DMS 273 treated with DMSO at 0.1 percent for 48 hours (cell line): ENCODE measurements at regions not wholly inside any gene's neighbourhood (a gene's known extent, or its start where the extent isn't known, plus 50 kb on each side); places are given as distances from the start of the nearest gene placed in this dataset.

ENCODE experiments used
- DNase-seq: peaks from one replicate; lab custom pipeline; 2025; lab: John Stamatoyannopoulos, UW

DNA sequence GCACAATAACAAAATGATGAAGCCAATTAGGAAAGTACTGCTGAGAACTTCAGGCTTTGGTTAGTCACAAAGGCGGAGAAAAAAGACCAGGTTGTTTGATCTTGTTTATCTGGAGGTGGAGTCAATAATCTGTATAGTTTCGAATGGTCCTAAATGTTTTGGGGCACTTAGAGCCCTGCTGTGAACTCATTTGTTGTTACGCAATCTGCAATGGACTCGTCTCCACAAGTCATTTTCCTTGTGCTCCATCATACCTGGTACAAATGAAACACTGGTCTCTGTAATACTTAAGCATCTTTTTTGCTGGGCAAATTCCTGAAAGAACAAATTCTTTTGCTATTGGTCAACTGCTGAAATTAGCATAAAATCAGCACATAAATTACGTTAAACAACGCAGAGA, 430.5 kb downstream of the GATA3 start:
- DNase-seq, result no peak

DNA sequence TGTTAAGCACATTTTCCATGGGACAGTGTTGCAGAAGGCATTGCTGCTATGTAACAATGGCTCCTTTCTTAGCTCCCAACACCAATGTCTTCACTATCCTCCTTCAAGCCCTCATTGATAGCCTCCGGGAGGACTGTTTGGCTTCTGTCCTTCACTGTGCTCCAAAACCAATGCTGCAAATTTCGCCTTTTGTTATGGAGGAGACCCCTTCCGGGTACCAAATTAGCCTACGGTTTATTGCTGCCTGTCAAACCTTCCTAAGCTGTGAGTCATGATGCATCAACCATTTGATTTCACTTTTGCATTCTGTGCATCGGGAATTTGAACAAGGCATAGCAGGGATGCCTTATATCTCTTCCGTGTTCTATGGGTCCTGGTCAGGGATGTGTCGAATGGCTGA, 432.9 kb downstream of the GATA3 start:
- no peak for DNase-seq

GRCh38 chr10:8489232-8489631, 434.7 kb downstream of the GATA3 start:
- no peak for DNase-seq

DNA sequence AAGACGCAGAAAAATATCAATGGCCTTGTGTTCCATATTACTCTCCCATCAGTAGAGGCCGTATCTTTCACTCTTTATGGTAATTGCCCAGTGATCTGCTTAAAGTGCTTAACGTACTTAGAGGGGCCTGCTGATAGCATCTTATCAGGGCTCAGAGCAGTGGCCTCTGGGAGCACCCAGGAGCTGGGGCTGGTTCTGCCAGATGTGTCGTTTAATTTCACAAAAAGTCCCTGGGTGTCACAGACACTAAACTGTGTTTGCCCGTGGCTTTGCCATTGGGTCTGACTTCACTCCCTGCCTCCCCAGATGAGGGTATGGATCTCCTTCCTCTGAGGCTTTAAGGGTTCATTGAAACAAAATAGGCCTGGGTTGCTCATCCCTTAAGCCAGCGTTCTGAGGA, 435.3 kb downstream of the GATA3 start:
- no peak for DNase-seq

DNA sequence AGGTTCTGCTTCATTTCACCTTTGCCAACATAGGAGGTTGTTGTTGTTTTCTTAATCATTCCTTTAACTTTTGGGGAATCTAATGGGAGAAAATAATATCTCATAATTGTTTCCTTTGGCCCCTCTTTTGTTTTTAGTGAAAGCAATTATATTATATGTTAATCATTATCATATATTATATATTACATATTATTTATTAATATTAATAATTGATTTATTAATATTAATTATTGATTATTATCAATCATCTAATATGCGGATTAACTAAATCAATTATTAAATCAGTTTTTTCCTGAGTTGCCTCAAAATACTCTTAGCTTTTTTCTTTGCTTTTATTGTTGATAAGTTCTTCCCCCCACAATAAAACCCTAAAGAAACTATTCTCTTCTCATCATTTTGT, 443.8 kb downstream of the GATA3 start:
- no peak for DNase-seq

- no peak for DNase-seq
Observed at GRCh38 chr10:8498881-8499280, 444.4 kb downstream of the GATA3 start.

DNA sequence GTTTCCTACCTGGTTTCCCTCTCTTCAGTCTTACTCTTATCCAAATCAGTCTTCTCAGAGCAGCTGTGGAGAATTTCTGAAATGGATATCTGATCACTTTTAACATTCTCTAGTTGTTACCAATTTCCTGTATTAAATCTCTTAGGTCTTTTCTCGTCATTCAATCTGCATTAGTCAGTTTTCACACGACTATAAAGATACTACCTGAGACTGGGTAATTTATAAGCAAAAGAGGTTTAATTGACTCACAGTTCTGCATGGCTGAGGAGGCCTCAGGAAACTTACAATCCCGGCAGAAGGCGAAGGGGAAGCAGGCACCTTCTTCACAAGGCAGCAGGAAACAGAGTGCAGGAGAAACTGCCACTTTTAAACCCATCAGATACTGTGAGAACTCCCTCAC, 444.8 kb downstream of the GATA3 start:
- no peak for DNase-seq

DNA sequence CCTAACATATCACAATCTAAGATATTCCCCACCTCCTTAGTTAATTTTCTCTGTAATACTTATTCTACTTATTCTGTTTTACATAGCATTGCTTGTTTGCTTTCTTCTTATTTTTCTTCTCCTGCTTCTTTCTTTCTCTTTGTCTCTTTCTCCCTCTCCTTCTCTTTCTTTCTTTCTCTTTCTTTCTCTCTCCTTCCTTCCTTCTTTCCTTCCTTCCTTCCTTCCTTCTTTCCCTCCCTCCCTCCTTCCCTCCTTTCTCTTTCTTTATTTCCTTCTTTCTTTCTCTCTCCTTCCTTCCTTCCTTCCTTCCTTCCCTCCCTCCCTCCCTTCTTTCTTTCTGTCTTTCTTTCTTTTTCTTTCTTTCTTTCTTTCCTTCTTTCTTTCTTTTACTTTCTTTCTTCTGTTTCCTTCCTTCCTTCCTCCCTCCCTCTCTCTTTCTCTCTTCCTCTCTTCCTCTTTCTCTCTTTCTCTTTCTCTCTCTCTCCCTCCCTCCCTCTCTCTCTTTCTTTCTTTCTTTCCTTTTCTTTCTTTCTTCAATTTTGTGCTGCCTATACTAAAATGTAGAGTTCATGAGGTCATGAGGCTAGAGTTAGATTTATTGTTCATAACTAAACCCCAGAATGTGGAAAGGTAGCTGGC, 445.4 kb downstream of the GATA3 start:
- DNase-seq, result no peak

- no peak for DNase-seq
Observed at GRCh38 chr10:8502573-8502972, 448.1 kb downstream of the GATA3 start.

GRCh38 chr10:8504499-8504898, 450.0 kb downstream of the GATA3 start:
- DNase-seq, result no peak

- no peak for DNase-seq
Observed at GRCh38 chr10:8507156-8507555, 452.7 kb downstream of the GATA3 start.

GRCh38 chr10:8508882-8509281, 454.4 kb downstream of the GATA3 start:
- DNase-seq, result no peak

DNA sequence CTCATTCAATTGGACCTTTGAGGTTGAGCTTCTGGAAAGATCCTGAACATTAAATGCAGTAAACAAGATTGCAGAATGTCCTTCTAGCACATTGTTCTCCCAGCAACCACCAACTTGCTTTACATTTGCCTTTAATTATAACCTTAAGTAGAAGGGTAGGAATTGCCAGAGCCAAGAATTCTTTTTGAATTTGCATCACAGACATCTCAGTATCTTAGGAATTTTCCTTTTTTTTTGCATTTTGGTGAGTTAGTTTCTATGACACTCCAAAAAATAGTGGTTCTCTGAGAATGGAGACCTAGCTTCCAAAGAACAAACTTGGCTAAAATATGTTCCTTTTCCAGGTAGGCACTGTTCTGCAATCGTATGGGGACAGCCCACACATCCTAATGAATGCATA, 456.0 kb downstream of the GATA3 start:
- DNase-seq, result no peak

- DNase-seq, result no peak
Observed at GRCh38 chr10:8511026-8511425, 456.5 kb downstream of the GATA3 start.

DNA sequence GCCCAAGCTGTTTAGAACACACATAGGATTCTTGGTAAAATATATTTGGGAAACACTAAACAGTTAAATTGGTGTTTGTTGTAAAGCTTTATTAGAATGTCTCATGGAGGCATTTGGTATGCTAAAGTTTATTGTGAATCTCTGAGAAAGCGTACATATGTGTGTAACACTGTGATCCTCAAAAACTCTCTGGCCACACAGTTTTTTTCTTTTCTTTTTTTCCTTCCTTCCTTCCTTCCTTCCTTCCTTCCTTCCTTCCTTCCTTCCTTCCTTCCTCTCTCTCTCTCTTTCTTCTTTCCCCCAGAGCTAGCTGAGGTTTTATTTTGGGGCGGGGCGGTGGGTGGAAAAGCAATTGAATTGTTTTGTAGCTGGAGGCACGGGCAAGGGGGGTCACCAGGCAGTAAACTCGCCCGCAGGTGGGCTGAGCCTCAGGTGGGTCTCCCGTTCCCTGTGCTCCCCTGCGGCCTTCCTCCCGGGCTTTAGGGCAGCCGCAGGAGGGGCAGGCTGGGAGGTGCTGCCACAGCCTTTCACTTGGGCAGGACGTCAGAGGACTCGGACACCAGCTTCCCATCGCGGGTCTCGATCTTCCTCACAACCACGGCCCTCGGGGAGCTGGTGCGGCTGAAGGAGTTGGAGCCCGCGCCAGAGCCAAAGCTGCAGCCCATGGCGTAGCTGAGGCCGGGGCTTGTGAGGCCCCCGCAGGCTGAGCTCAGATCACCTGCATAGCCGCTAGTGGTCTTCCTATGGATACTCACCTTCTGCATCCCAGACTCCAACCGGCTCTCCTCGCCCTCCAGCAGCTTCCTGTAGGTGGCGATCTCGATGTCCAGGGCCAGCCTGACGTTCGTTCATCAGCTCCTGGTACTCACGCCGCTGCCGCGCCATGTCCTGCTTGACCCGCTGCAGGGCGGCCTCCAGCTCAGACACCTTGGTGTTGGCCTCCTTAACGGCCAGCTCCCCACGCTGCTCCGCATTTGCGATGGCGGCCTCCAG, 459.0 kb downstream of the GATA3 start:
- no peak for DNase-seq

DNA sequence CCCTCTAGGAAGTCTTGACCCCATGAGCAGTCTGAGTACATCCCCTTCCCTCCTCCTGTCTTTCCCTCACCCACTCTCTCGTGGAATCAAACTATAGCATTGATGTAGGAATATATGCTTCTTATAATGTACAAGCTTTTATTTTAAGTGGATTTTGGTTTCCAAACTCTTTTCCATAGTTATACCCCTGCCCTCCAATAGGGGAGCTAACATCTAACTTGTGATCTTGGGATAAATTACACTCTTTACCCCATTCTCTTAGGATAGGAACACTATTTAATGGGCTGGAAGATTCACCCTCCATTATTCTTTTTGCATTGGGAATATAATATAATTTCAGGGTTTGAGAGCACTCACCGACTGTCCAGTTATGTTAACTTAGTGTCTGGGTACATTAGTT, 465.9 kb downstream of the GATA3 start:
- DNase-seq, result no peak

DNA sequence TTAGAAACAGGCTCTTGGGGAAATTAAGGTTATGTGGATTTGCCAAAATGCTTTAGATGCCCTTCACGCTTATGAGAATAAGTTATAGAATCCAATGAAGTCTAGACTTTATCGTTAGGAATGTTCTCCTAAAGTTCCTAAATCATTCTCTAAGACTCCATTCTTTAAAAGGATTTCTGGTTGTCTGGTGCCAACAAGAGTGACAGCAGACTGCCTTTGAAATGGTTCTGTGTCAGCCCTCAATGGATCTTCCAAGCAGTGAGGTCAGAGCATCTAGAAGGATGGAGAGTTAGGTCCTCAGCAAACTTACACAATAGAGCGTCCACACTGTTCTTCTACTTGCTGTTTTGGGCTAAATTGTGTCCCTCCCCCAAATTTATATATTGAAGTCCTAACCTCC, 473.3 kb downstream of the GATA3 start:
- no peak for DNase-seq

DNA sequence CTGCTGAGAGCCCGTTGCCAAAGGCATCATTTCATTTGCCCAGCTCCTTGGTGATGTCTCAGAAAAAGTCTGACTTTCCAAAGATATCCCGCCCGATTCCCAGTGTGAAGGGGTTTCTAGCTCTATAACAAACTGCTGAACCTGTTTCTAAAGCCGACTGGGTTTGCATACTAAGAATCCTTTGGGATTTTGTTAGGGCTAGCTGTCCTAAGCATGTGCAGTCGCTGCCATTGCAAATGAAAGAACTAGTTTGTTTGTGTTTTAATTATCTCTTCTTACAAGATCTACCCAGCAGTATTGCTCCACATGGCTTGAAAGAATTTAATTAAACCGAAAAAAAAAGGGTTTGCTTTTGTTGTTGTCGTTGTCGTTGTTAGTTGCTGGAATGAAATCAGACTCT, 476.6 kb downstream of the GATA3 start:
- no peak for DNase-seq

DNA sequence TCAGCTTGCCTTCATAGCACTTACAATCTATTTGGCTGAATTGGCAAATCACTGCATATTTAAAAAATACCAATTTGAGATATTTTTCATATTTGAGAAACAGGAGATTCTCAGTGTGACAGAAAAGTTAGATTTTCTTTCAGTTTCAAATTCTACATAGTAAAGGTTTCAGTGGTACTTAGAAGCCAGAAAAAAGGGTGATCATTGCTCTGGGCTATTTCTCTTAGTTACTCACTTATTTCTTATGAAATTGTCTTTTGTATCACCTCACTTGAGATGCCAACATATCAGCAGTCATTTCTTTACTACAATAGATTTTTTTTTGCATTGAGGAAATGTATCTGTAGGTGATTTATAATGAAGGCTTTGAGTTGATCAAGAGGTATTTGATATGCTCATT, 478.2 kb downstream of the GATA3 start:
- no peak for DNase-seq

DNA sequence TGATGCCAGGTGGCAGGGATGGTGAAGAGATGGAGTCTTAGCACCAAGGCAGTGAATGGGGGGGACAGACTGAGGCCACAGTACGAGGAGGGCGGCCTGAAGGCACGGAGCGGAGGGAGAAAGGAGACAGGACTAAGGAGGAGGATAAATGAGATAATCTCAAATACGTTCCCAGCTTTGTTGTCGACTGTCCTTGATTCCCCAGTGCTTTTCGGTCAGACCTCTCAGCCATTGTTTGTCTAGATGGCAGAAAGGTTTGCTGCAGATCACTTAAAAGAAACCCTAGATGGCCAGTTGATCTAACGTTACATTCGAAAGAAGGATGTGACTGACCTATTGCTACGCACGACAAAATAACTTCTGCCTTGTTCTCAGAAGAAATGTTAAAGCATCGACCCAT, 479.0 kb downstream of the GATA3 start:
- DNase-seq, result no peak

DNA sequence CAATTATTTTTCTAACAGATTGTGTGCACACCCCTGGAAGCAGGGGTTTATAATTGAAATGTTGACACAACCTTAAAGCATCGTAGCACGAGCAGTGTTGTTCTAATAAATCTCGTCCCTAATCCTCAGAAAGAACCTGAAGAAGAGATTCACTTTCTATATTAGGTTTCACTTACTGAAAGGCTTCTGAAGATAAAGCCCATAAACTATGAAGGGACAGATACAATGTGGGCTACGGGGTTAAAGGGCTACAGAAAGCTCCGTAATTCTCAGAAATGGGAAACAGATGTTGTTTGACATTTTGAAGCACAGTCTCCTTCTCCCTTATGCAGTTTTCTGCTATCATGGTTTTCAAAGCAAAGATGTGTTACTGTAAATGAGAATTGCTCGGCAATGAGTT, 479.6 kb downstream of the GATA3 start:
- DNase-seq, result no peak

GRCh38 chr10:8534891-8535290, 480.4 kb downstream of the GATA3 start:
- DNase-seq, result no peak

- no peak for DNase-seq
Observed at GRCh38 chr10:8539056-8539455, 484.6 kb downstream of the GATA3 start.
